H9 (cell line): ENCODE measurements at regions not wholly inside any gene's neighbourhood (a gene's known extent, or its start where the extent isn't known, plus 50 kb on each side); places are given as distances from the start of the nearest gene placed in this dataset.

ENCODE experiments used
- DNase-seq: peaks from one replicate; pipeline ENCODE4 v3.0.0-alpha.2; 2017
- H2AFZ ChIP-seq: one replicate; pipeline ENCODE4 v1.6.1; 2013; ENCODE audit warnings: mild to moderate bottlenecking, low read length, control low read depth, moderate library complexity
- H2AK5ac ChIP-seq: 2 replicates; pipeline ENCODE4 v1.6.1; 2013; ENCODE audit warnings: low read length, control low read depth, mixed read lengths; ENCODE audit not compliant: insufficient read length
- H2BK120ac ChIP-seq: one replicate; pipeline ENCODE4 v1.6.1; 2013; ENCODE audit warnings: low read depth, mild to moderate bottlenecking, low read length, control low read depth, inconsistent platforms; ENCODE audit not compliant: poor library complexity, severe bottlenecking
- H2BK12ac ChIP-seq: 2 replicates; pipeline ENCODE4 v1.6.1; 2013; ENCODE audit warnings: low read length, control low read depth, mixed read lengths, low read depth; ENCODE audit not compliant: insufficient read length
- H2BK15ac ChIP-seq: 2 replicates; pipeline ENCODE4 v1.6.1; 2013; ENCODE audit warnings: low read depth, low read length, control low read depth
- H2BK20ac ChIP-seq: one replicate; pipeline ENCODE4 v1.6.1; 2013; ENCODE audit warnings: low read depth, mild to moderate bottlenecking, low read length, control low read depth, inconsistent platforms; ENCODE audit not compliant: poor library complexity, severe bottlenecking
- H2BK5ac ChIP-seq: 2 replicates; pipeline ENCODE4 v1.6.1; 2013; ENCODE audit warnings: low read length, control low read depth, mixed read lengths; ENCODE audit not compliant: insufficient read length
- H3K14ac ChIP-seq: 2 replicates; pipeline ENCODE4 v1.6.1; 2013; ENCODE audit warnings: low read length, control low read depth; ENCODE audit not compliant: insufficient read depth
- H3K18ac ChIP-seq: 2 replicates; pipeline ENCODE4 v1.6.1; 2013; ENCODE audit warnings: low read depth, mild to moderate bottlenecking, mixed read lengths, low read length, control low read depth; ENCODE audit not compliant: insufficient read length
- H3K23ac ChIP-seq: 2 replicates; pipeline ENCODE4 v1.6.1; 2013; ENCODE audit warnings: low read length, control low read depth, mixed read lengths, low read depth; ENCODE audit not compliant: insufficient read length
- H3K23me2 ChIP-seq: 2 replicates; pipeline ENCODE4 v1.6.1; 2013; ENCODE audit warnings: low read depth, mild to moderate bottlenecking, mixed read lengths, low read length, control low read depth; ENCODE audit not compliant: insufficient read length, poor library complexity, severe bottlenecking
- H3K27ac ChIP-seq: 2 replicates; pipeline ENCODE4 v1.5.1; 2013; ENCODE audit warnings: low read length, control low read depth, mixed read lengths, low read depth; ENCODE audit not compliant: insufficient read length
- H3K27me3 ChIP-seq: 2 replicates; pipeline ENCODE4 v1.6.1; 2013; ENCODE audit warnings: low read length, control low read depth, inconsistent platforms; ENCODE audit not compliant: insufficient read depth
- H3K4ac ChIP-seq: 2 replicates; pipeline ENCODE4 v1.6.1; 2013; ENCODE audit warnings: low read depth, mild to moderate bottlenecking, control low read depth, inconsistent platforms, low read length, moderate library complexity
- H3K4me1 ChIP-seq: 2 replicates; pipeline ENCODE4 v1.6.1; 2013; ENCODE audit warnings: low read length, control low read depth, inconsistent platforms; ENCODE audit not compliant: insufficient read depth
- H3K4me2 ChIP-seq: 2 replicates; pipeline ENCODE4 v1.6.1; 2013; ENCODE audit warnings: low read length, control low read depth, mixed read lengths; ENCODE audit not compliant: insufficient read length, insufficient read depth
- H3K56ac ChIP-seq: 2 replicates; pipeline ENCODE4 v1.6.1; 2013; ENCODE audit warnings: low read depth, mild to moderate bottlenecking, mixed read lengths, low read length, control low read depth; ENCODE audit not compliant: insufficient read length
- H3K79me1 ChIP-seq: 2 replicates; pipeline ENCODE4 v1.6.1; 2013; ENCODE audit warnings: low read depth, mild to moderate bottlenecking, moderate library complexity, low read length, control low read depth, inconsistent platforms; ENCODE audit not compliant: insufficient read depth, poor library complexity, severe bottlenecking
- H3K79me2 ChIP-seq: 2 replicates; pipeline ENCODE4 v1.6.1; 2013; ENCODE audit warnings: low read length, control low read depth, inconsistent platforms; ENCODE audit not compliant: insufficient read depth
- H3K9ac ChIP-seq: 2 replicates; pipeline ENCODE4 v1.6.1; 2013; ENCODE audit warnings: low read length, control low read depth, mixed read lengths; ENCODE audit not compliant: insufficient read length; ENCODE audit errors: extremely low read depth
- H3K9me3 ChIP-seq: one replicate; pipeline ENCODE4 v1.6.1; 2013; ENCODE audit warnings: low read depth, low read length, inconsistent platforms; ENCODE audit not compliant: control insufficient read depth
- H3T11ph ChIP-seq: one replicate; pipeline ENCODE4 v1.6.1; 2013; ENCODE audit warnings: mild to moderate bottlenecking, low read length, control low read depth, inconsistent platforms
- H4K20me1 ChIP-seq: one replicate; pipeline ENCODE4 v1.6.1; 2013; ENCODE audit not compliant: control insufficient read depth, insufficient read length, insufficient read depth
- H4K5ac ChIP-seq: 2 replicates; pipeline ENCODE4 v1.6.1; 2013; ENCODE audit warnings: low read depth, mild to moderate bottlenecking, mixed read lengths, low read length, control low read depth; ENCODE audit not compliant: insufficient read length
- H4K8ac ChIP-seq: replicated peaks from 2 replicates; pipeline ENCODE4 v1.6.1; 2013; ENCODE audit warnings: low read length, control low read depth, mixed read lengths, low read depth; ENCODE audit not compliant: insufficient read length
- H4K91ac ChIP-seq: 2 replicates; pipeline ENCODE4 v1.6.1; 2013; ENCODE audit warnings: low read depth, mild to moderate bottlenecking, moderate library complexity, mixed read lengths, low read length, control low read depth; ENCODE audit not compliant: insufficient read length
- H3K27ac Mint-ChIP-seq, 3 experiments: 2 replicates in 2 of 3; 3 replicates in 1 of 3; pipeline ENCODE4 v1.8.0; 2020 to 2021; ENCODE audit warnings: mixed read lengths in 3 of 3, mild to moderate bottlenecking in 1 of 3, moderate library complexity in 1 of 3
- H3K27me3 Mint-ChIP-seq: 2 replicates; pipeline ENCODE4 v1.8.0; 2021; ENCODE audit warnings: low read depth, mild to moderate bottlenecking, moderate library complexity, mixed read lengths
- H3K36me3 Mint-ChIP-seq, 3 experiments: 2 replicates in 2 of 3; 3 replicates in 1 of 3; pipeline ENCODE4 v1.8.0; 2020 to 2021; ENCODE audit warnings: low read depth in 3 of 3, mixed read lengths in 3 of 3; ENCODE audit not compliant: insufficient read depth in 1 of 3
- H3K4me1 Mint-ChIP-seq, 2 experiments: 2 replicates each; pipeline ENCODE4 v1.8.0; 2020; ENCODE audit warnings: mixed read lengths in 2 of 2
- H3K4me3 Mint-ChIP-seq, 2 experiments: 2 replicates in 1 of 2; 3 replicates in 1 of 2; pipeline ENCODE4 v1.8.0; 2020 to 2021; ENCODE audit warnings: mild to moderate bottlenecking in 2 of 2, mixed read lengths in 2 of 2, moderate library complexity in 1 of 2
- H3K9me3 Mint-ChIP-seq, 2 experiments: 2 replicates in 1 of 2; 3 replicates in 1 of 2; pipeline ENCODE4 v1.8.0; 2020; ENCODE audit warnings: mild to moderate bottlenecking in 2 of 2, mixed read lengths in 2 of 2, moderate library complexity in 1 of 2
- CTCF ChIP-seq: fragments of 200-600 bp; sonication (generic); conservative IDR thresholded peaks from 3 replicates; pipeline ENCODE4 v1.8.0; 2021; ENCODE audit warnings: antibody characterized with exemption, mild to moderate bottlenecking
- WGBS: extraction: QIAGEN DNeasy Blood & Tissue Kit; methylation state at CpG from one replicate; pipeline ENCODE4 v1.1.7; 2013; ENCODE audit warnings: missing lambda C conversion rate, low lambda C conversion rate, mixed read lengths; ENCODE audit not compliant: insufficient read length; ENCODE audit errors: extremely low coverage; 5-methylcytosine and 5-hydroxymethylcytosine counted together

- no peak overlapping the region for H4K91ac ChIP-seq
- no peak overlapping the region for H3K14ac ChIP-seq
- H3K9me3 ChIP-seq: no peaks in the 10 kb centered on the region
- H3K23me2 ChIP-seq: no peaks in the 10 kb centered on the region
- H3T11ph ChIP-seq: no peak overlapping the region
- H4K5ac ChIP-seq: no peak overlapping the region
- H3K4ac ChIP-seq: no peak overlapping the region
- H4K8ac ChIP-seq: no peak overlapping the region
- peaks cover 0 to 2% of the 10 kb centered on the region in 2 experiments; a peak in 2 of 4 replicates for H3K4me1 Mint-ChIP-seq
- H2AFZ ChIP-seq: no peak overlapping the region
- no peak overlapping the region for H3K9ac ChIP-seq
- H3K79me1 ChIP-seq: no peaks in the 10 kb centered on the region
- no peak overlapping the region for H3K56ac ChIP-seq
- H2AK5ac ChIP-seq: no peak overlapping the region
- H3K79me2 ChIP-seq: no peaks in the 10 kb centered on the region
- no peaks in the 10 kb centered on the region for H4K20me1 ChIP-seq
- DNase-seq: no peak
- no peak overlapping the region for H3K4me2 ChIP-seq
- H3K18ac ChIP-seq: no peak overlapping the region
- H3K27me3 ChIP-seq: no peaks in the 10 kb centered on the region
- H2BK20ac ChIP-seq: no peak overlapping the region
- TF ChIP-seq CTCF: no peak
- no peak overlapping the region for H3K27ac Mint-ChIP-seq
- H2BK15ac ChIP-seq: no peak overlapping the region
- H3K23ac ChIP-seq: no peak overlapping the region
- no peaks in the 10 kb centered on the region for H3K36me3 Mint-ChIP-seq
- no peak overlapping the region for H3K4me3 Mint-ChIP-seq
- H3K4me1 ChIP-seq: no peaks in the 10 kb centered on the region; the same call in 1 of the 2 replicates
- H2BK5ac ChIP-seq: no peak overlapping the region
- H3K27ac ChIP-seq: no peak overlapping the region
- H3K9me3 Mint-ChIP-seq: no peaks in the 10 kb centered on the region
- no peak overlapping the region for H2BK120ac ChIP-seq
- no peak overlapping the region for H2BK12ac ChIP-seq
- no CpG with 5 or more reads among the region's 3 CpGs for WGBS
- H3K27me3 Mint-ChIP-seq: no peaks in the 10 kb centered on the region
Measured at GRCh38 chr4:74537459-74537858, 92.5 kb downstream of the AREG start.
